Ascending aorta (tissue), 2 donors: ENCODE measurements at regions not wholly inside any gene's neighbourhood (a gene's known extent, or its start where the extent isn't known, plus 50 kb on each side); places are given as distances from the start of the nearest gene placed in this dataset.

Experiments used
- DNase-seq, 2 donors: peaks; one replicate each; pipeline ENCODE4 v3.0.0-alpha.2; 2019; ENCODE audit warnings: low spot score in 2 of 2
- H3K27ac ChIP-seq, 2 donors: fragments of 200-600 bp; sonication (generic); one replicate each; pipeline ENCODE4 v1.5.1; 2016 to 2017; ENCODE audit warnings: mild to moderate bottlenecking in 1 of 2
- H3K27me3 ChIP-seq: fragments of 200-600 bp; sonication (generic); one replicate; pipeline ENCODE4 v1.5.1; 2017
- H3K36me3 ChIP-seq, 2 donors: fragments of 200-600 bp; sonication (generic); one replicate each; pipeline ENCODE4 v1.5.1; 2016
- H3K4me1 ChIP-seq, 2 donors: fragments of 200-600 bp; sonication (generic); one replicate each; pipeline ENCODE4 v1.5.1; 2016 to 2017; ENCODE audit warnings: mild to moderate bottlenecking in 1 of 2
- H3K4me3 ChIP-seq, 2 donors: fragments of 200-600 bp; sonication (generic); one replicate each; pipeline ENCODE4 v1.5.1; 2016 to 2017; ENCODE audit warnings: mild to moderate bottlenecking in 1 of 2
- H3K9me3 ChIP-seq, 2 donors: fragments of 200-600 bp; sonication (generic); one replicate each; pipeline ENCODE4 v1.5.1; 2016
- intact Hi-C: fragments of 100-400 bp; cut with DNase I; formaldehyde crosslinking; loops from one replicate; pipeline ENCODE4 v1.15.1; 2023
- TF ChIP-seq, protein P1 (sequence below), 3 experiments: fragments of 200-600 bp in 2 of 3; fragments of 450-650 bp in 1 of 3; sonication (generic) in 2 of 3; IDR thresholded peaks; one replicate each; pipeline ENCODE4 v1.5.1; 2016 to 2019; ENCODE audit warnings: antibody characterized with exemption in 3 of 3, mild to moderate bottlenecking in 1 of 3, moderate library complexity in 1 of 3

GRCh38 chr10:21183025-21183424 lies 285.9 kb upstream of the NEBL start:
- intact Hi-C loops = no loop called here
- Histone ChIP-seq H3K9me3 (no peaks in the 10 kb centered on the region), H3K36me3 (no peaks in the 10 kb centered on the region), H3K4me3 (no peak overlapping the region), H3K27ac (no peak overlapping the region), H3K4me1 (no peaks in the 10 kb centered on the region), H3K27me3 (no peaks in the 10 kb centered on the region)
- DNase-seq = no peak
- TF ChIP-seq, protein P1, sequence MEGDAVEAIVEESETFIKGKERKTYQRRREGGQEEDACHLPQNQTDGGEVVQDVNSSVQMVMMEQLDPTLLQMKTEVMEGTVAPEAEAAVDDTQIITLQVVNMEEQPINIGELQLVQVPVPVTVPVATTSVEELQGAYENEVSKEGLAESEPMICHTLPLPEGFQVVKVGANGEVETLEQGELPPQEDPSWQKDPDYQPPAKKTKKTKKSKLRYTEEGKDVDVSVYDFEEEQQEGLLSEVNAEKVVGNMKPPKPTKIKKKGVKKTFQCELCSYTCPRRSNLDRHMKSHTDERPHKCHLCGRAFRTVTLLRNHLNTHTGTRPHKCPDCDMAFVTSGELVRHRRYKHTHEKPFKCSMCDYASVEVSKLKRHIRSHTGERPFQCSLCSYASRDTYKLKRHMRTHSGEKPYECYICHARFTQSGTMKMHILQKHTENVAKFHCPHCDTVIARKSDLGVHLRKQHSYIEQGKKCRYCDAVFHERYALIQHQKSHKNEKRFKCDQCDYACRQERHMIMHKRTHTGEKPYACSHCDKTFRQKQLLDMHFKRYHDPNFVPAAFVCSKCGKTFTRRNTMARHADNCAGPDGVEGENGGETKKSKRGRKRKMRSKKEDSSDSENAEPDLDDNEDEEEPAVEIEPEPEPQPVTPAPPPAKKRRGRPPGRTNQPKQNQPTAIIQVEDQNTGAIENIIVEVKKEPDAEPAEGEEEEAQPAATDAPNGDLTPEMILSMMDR (IDR thresholded peaks at IDR 0.05) = no peak

DNA sequence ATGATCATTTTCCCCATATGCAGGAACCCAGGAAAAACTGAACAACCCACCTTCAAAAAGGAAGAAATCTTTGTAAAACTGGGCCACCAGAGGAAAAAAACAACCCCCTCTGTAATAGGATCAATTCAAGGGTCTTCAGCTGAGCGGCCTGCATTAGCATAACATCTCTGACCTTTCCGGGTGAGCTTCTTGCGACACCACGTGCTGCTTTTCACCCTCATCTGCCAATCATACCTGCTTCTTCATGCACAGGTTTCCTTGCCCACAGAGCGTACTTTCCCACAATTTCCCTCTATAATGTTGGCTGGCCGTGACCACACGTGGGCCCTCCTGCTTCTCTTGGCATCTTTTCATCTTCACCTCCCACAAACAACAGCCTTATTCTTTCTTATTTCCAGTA lies 284.3 kb upstream of the NEBL start:
- Histone ChIP-seq H3K36me3 (no peaks in the 10 kb centered on the region), H3K9me3 (no peaks in the 10 kb centered on the region), H3K27ac (no peak overlapping the region), H3K27me3 (no peaks in the 10 kb centered on the region), H3K4me1 (no peaks in the 10 kb centered on the region), H3K4me3 (no peak overlapping the region)
- TF ChIP-seq, protein P1 (IDR thresholded peaks at IDR 0.05) = no peak
- no peak for DNase-seq
- intact Hi-C loops = no loop called here

- intact Hi-C loops = no loop called here
- Histone ChIP-seq H3K27me3 (no peaks in the 10 kb centered on the region), H3K9me3 (no peaks in the 10 kb centered on the region), H3K27ac (no peak overlapping the region), H3K4me3 (no peak overlapping the region), H3K36me3 (no peaks in the 10 kb centered on the region), H3K4me1 (no peaks in the 10 kb centered on the region)
- TF ChIP-seq, protein P1 (IDR thresholded peaks at IDR 0.05) = no peak
- no peak for DNase-seq
Measured at GRCh38 chr10:21180604-21181003, 283.5 kb upstream of the NEBL start.

GRCh38 chr10:21176934-21177480 lies 279.9 kb upstream of the NEBL start:
- Histone ChIP-seq H3K9me3 (no peaks in the 10 kb centered on the region), H3K36me3 (no peaks in the 10 kb centered on the region), H3K27ac (no peak overlapping the region), H3K27me3 (peaks cover 4% of the 10 kb centered on the region), H3K4me1 (peaks cover 0 to 2% of the 10 kb centered on the region in 2 donors), H3K4me3 (no peak overlapping the region)
- DNase-seq = no peak
- intact Hi-C loops = no loop called here
- TF ChIP-seq, protein P1 (IDR thresholded peaks at IDR 0.05) = no peak

GRCh38 chr10:21175797-21176196 lies 278.7 kb upstream of the NEBL start:
- no peaks in the 10 kb centered on the region for H3K36me3 ChIP-seq
- no peak overlapping the region for H3K27ac ChIP-seq
- peaks cover 4% of the 10 kb centered on the region for H3K27me3 ChIP-seq
- DNase-seq = no peak
- no peak overlapping the region for H3K4me3 ChIP-seq
- TF ChIP-seq, protein P1 (IDR thresholded peaks at IDR 0.05) = no peak
- no peaks in the 10 kb centered on the region for H3K9me3 ChIP-seq
- H3K4me1 ChIP-seq = peaks cover 0 to 2% of the 10 kb centered on the region in 2 donors
- intact Hi-C loops = no loop called here
